ENCODE measurements at regions not wholly inside any gene's neighbourhood (a gene's known extent, or its start where the extent isn't known, plus 50 kb on each side); places are given as distances from the start of the nearest gene placed in this dataset.

DNA sequence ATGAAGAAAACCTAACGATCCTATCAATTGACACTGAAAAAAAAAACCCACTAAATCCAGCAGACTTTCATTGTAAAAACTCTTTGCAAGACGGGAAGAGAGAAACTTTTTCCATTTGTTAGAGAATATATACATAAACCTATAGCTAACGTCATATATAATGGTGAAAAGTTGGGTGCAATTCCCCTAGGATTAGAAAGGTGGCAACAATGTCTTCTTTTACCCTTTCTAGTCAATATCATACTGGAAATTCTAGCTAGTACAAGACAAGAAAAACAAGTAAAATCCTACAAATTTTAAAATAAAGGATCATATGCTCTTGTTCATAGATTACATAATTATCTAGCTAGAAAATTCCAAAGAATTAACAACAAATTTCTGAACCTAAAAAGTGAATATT is 1596.5 kb upstream of the LRRTM1 start:
- H3K79me2 ChIP-seq (ENCODE audit: control insufficient read depth, insufficient read depth, low read length): no peaks in the 10 kb centered on the region
- no peaks in the 10 kb centered on the region for H3K27me3 ChIP-seq (ENCODE audit: control insufficient read depth, insufficient read depth, low read length)
- H4K20me1 ChIP-seq (ENCODE audit: control insufficient read depth, extremely low read depth, insufficient read depth, low read length): no peaks in the 10 kb centered on the region
- peak in 1 of 2 donors; percentile 17 for DNase-seq (ENCODE audit: low read depth in 2 of 2)
- no peak for TF ChIP-seq EZH2 (IDR thresholded peaks at IDR 0.05; ENCODE audit: low read length, missing control alignments)
- TF ChIP-seq, protein P1, sequence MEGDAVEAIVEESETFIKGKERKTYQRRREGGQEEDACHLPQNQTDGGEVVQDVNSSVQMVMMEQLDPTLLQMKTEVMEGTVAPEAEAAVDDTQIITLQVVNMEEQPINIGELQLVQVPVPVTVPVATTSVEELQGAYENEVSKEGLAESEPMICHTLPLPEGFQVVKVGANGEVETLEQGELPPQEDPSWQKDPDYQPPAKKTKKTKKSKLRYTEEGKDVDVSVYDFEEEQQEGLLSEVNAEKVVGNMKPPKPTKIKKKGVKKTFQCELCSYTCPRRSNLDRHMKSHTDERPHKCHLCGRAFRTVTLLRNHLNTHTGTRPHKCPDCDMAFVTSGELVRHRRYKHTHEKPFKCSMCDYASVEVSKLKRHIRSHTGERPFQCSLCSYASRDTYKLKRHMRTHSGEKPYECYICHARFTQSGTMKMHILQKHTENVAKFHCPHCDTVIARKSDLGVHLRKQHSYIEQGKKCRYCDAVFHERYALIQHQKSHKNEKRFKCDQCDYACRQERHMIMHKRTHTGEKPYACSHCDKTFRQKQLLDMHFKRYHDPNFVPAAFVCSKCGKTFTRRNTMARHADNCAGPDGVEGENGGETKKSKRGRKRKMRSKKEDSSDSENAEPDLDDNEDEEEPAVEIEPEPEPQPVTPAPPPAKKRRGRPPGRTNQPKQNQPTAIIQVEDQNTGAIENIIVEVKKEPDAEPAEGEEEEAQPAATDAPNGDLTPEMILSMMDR (conservative IDR thresholded peaks at IDR 0.05 in 1 of 2, IDR thresholded peaks at IDR 0.05 in 1 of 2; ENCODE audit: low read depth in 1 of 2, low read length in 2 of 2): peak in 1 of 2 donors; percentile 36
- H3K4me3 ChIP-seq (replicated peaks in 1 of 4; ENCODE audit: control extremely low read depth in 1 of 4, insufficient read depth in 1 of 4, low read depth in 3 of 4, low read length in 4 of 4): no peak overlapping the region
- H3K4me2 ChIP-seq (ENCODE audit: extremely low read depth, insufficient read depth, low read length): no peak overlapping the region
- H3K9me3 ChIP-seq (ENCODE audit: control insufficient read depth, insufficient read depth, low read depth, low read length): no peaks in the 10 kb centered on the region
- H3K36me3 ChIP-seq (ENCODE audit: control insufficient read depth, insufficient read depth, low read length): no peaks in the 10 kb centered on the region
- H3K9ac ChIP-seq (ENCODE audit: insufficient read depth, low read length): no peak overlapping the region
- H3K27ac ChIP-seq (ENCODE audit: insufficient read depth, low read length): no peak overlapping the region
- no peaks in the 10 kb centered on the region for H3K4me1 ChIP-seq (ENCODE audit: control insufficient read depth, extremely low read depth, insufficient read depth, low read length)
- H2AFZ ChIP-seq (ENCODE audit: low read length): no peak overlapping the region

DNA sequence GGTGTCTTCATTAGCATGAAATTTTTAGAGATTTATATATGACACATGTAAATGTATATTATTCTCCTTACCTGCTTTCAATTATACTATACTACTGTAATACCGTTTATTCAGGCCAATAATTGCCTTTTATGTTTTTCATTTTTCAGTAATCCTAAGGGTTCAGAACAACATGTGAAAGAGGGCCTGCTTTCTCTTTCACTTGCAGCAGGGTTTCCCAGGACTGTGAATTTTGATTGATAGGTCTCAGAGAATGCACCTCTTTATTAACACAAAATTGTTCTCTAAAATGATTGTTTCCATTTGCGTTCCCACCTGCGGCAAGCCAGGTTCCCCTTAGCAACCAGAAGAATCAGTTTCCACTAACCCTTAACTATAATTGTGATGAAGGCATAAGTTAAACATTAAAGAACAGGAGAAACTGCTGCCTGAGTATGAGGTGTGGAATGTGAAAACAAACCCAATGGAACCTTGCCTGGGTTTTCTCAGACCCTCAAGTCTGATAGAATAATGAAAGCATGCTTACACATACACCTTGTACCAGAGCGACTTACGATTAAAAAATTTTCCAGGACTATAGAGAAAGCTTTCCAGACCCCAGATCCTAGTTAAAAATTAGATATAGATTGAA is 1591.2 kb upstream of the LRRTM1 start:
- Histone ChIP-seq H3K36me3 (ENCODE audit: control insufficient read depth, insufficient read depth, low read length) (no peaks in the 10 kb centered on the region), H2AFZ (ENCODE audit: low read length) (no peak overlapping the region), H3K4me3 (replicated peaks in 1 of 4; ENCODE audit: control extremely low read depth in 1 of 4, insufficient read depth in 1 of 4, low read depth in 3 of 4, low read length in 4 of 4) (no peak overlapping the region), H3K27me3 (ENCODE audit: control insufficient read depth, insufficient read depth, low read length) (no peaks in the 10 kb centered on the region), H3K4me1 (ENCODE audit: control insufficient read depth, extremely low read depth, insufficient read depth, low read length) (no peaks in the 10 kb centered on the region), H3K9me3 (ENCODE audit: control insufficient read depth, insufficient read depth, low read depth, low read length) (no peaks in the 10 kb centered on the region), H3K9ac (ENCODE audit: insufficient read depth, low read length) (no peak overlapping the region), H3K4me2 (ENCODE audit: extremely low read depth, insufficient read depth, low read length) (no peak overlapping the region), H3K79me2 (ENCODE audit: control insufficient read depth, insufficient read depth, low read length) (no peaks in the 10 kb centered on the region), H4K20me1 (ENCODE audit: control insufficient read depth, extremely low read depth, insufficient read depth, low read length) (no peaks in the 10 kb centered on the region), H3K27ac (ENCODE audit: insufficient read depth, low read length) (no peak overlapping the region)
- TF ChIP-seq, protein P1 (conservative IDR thresholded peaks at IDR 0.05 in 1 of 2, IDR thresholded peaks at IDR 0.05 in 1 of 2; ENCODE audit: low read depth in 1 of 2, low read length in 2 of 2): no peak
- no peak for TF ChIP-seq EZH2 (IDR thresholded peaks at IDR 0.05; ENCODE audit: low read length, missing control alignments)
- peak in 1 of 2 donors; percentile 10 for DNase-seq (ENCODE audit: low read depth in 2 of 2)

GRCh38 chr2:81894451-81894990 is 1590.0 kb upstream of the LRRTM1 start:
- no peak overlapping the region for H2AFZ ChIP-seq (ENCODE audit: low read length)
- no peak overlapping the region for H3K4me3 ChIP-seq (replicated peaks in 1 of 4; ENCODE audit: control extremely low read depth in 1 of 4, insufficient read depth in 1 of 4, low read depth in 3 of 4, low read length in 4 of 4)
- H4K20me1 ChIP-seq (ENCODE audit: control insufficient read depth, extremely low read depth, insufficient read depth, low read length): no peaks in the 10 kb centered on the region
- no peaks in the 10 kb centered on the region for H3K4me1 ChIP-seq (ENCODE audit: control insufficient read depth, extremely low read depth, insufficient read depth, low read length)
- H3K27me3 ChIP-seq (ENCODE audit: control insufficient read depth, insufficient read depth, low read length): no peaks in the 10 kb centered on the region
- no peak overlapping the region for H3K9ac ChIP-seq (ENCODE audit: insufficient read depth, low read length)
- no peak overlapping the region for H3K27ac ChIP-seq (ENCODE audit: insufficient read depth, low read length)
- no peaks in the 10 kb centered on the region for H3K36me3 ChIP-seq (ENCODE audit: control insufficient read depth, insufficient read depth, low read length)
- H3K79me2 ChIP-seq (ENCODE audit: control insufficient read depth, insufficient read depth, low read length): no peaks in the 10 kb centered on the region
- DNase-seq (ENCODE audit: low read depth in 2 of 2): peak; percentile 7 to 70
- no peak for TF ChIP-seq EZH2 (IDR thresholded peaks at IDR 0.05; ENCODE audit: low read length, missing control alignments)
- TF ChIP-seq, protein P1 (conservative IDR thresholded peaks at IDR 0.05 in 1 of 2, IDR thresholded peaks at IDR 0.05 in 1 of 2; ENCODE audit: low read depth in 1 of 2, low read length in 2 of 2): no peak
- no peak overlapping the region for H3K4me2 ChIP-seq (ENCODE audit: extremely low read depth, insufficient read depth, low read length)
- H3K9me3 ChIP-seq (ENCODE audit: control insufficient read depth, insufficient read depth, low read depth, low read length): no peaks in the 10 kb centered on the region

All from fibroblast of lung (primary cell).